IMR-90 (cell line): ENCODE measurements at regions not wholly inside any gene's neighbourhood (a gene's known extent, or its start where the extent isn't known, plus 50 kb on each side); places are given as distances from the start of the nearest gene placed in this dataset.

Source experiments
- ATAC-seq: fragments of 200-7000 bp; cut with Tn5 transposase; 2 replicates; pipeline ENCODE4 v1.9.1; 2020; ENCODE audit warnings: low read depth, mild to moderate bottlenecking, moderate library complexity
- BruUV-seq: library from RNA; stranded (reverse); fragments of 400-500 nt; replicated peaks from 2 replicates; lab custom pipeline; 2021; lab: Mats Ljungman, UMichigan
- CTCF ChIA-PET: fragments of 300-600 bp; formaldehyde crosslinking; extraction: SDS; loops from one replicate; lab custom pipeline; 2021; ENCODE audit warnings: antibody characterized with exemption; lab: Yijun Ruan, JAX
- POLR2A ChIA-PET: fragments of 300-600 bp; sonication (Branson Sonifier 250); formaldehyde crosslinking; loops from one replicate; lab custom pipeline; 2022; ENCODE audit warnings: antibody characterized with exemption; ENCODE audit not compliant: unreplicated experiment; lab: Charles Lee
- DNase-seq: peaks from one replicate; pipeline ENCODE4 v3.0.0; 2013
- H2AFZ ChIP-seq: replicated peaks from 2 replicates; pipeline ENCODE3; 2013; ENCODE audit warnings: low read length, mild to moderate bottlenecking; ENCODE audit not compliant: poor library complexity
- H2AK5ac ChIP-seq: 2 replicates; pipeline ENCODE4 v1.6.1; 2013; ENCODE audit warnings: low read depth, low read length, inconsistent platforms
- H2AK9ac ChIP-seq: replicated peaks from 2 replicates; pipeline ENCODE3; 2013; ENCODE audit warnings: mild to moderate bottlenecking, low read depth, low read length, moderate library complexity; ENCODE audit not compliant: poor library complexity
- H2BK120ac ChIP-seq: 2 replicates; pipeline ENCODE4 v1.6.1; 2013; ENCODE audit warnings: low read depth, low read length, inconsistent platforms
- H2BK15ac ChIP-seq: 3 replicates; pipeline ENCODE4 v1.6.1; 2013; ENCODE audit warnings: low read depth, low read length, inconsistent platforms
- H2BK20ac ChIP-seq: 2 replicates; pipeline ENCODE4 v1.6.1; 2013; ENCODE audit warnings: low read depth, mild to moderate bottlenecking, inconsistent platforms, low read length, moderate library complexity
- H2BK5ac ChIP-seq: 2 replicates; pipeline ENCODE4 v1.6.1; 2013; ENCODE audit warnings: mild to moderate bottlenecking, low read depth, low read length, inconsistent platforms; ENCODE audit not compliant: poor library complexity, severe bottlenecking
- H3K14ac ChIP-seq: replicated peaks from 2 replicates; pipeline ENCODE4 v1.6.1; 2013; ENCODE audit warnings: low read depth, low read length, inconsistent platforms
- H3K18ac ChIP-seq: 2 replicates; pipeline ENCODE4 v1.6.1; 2013; ENCODE audit warnings: low read depth, low read length, control low read depth
- H3K23ac ChIP-seq: 2 replicates; pipeline ENCODE4 v1.6.1; 2013; ENCODE audit warnings: low read depth, low read length, inconsistent platforms
- H3K27ac ChIP-seq: 2 replicates; pipeline ENCODE4 v1.5.1; 2013; ENCODE audit warnings: mild to moderate bottlenecking, control low read depth, low read length; ENCODE audit not compliant: insufficient read depth
- H3K27me3 ChIP-seq: 2 replicates; pipeline ENCODE4 v1.6.1; 2013; ENCODE audit warnings: low read length; ENCODE audit not compliant: control insufficient read depth, insufficient read depth
- H3K36me3 ChIP-seq: 2 replicates; pipeline ENCODE4 v1.6.1; 2013; ENCODE audit warnings: low read length, mixed read lengths; ENCODE audit not compliant: control insufficient read depth, insufficient read depth
- H3K4ac ChIP-seq: 2 replicates; pipeline ENCODE4 v1.6.1; 2013; ENCODE audit warnings: low read depth, low read length, inconsistent platforms
- H3K4me1 ChIP-seq: 2 replicates; pipeline ENCODE4 v1.6.1; 2013; ENCODE audit warnings: low read length, mixed read lengths; ENCODE audit not compliant: control insufficient read depth, insufficient read depth
- H3K4me2 ChIP-seq: 2 replicates; pipeline ENCODE4 v1.6.1; 2013; ENCODE audit warnings: low read depth, mild to moderate bottlenecking, control low read depth, low read length, moderate library complexity
- H3K4me3 ChIP-seq: 2 replicates; pipeline ENCODE4 v1.5.1; 2013; ENCODE audit warnings: low read depth, mild to moderate bottlenecking, control low read depth, low read length, moderate library complexity; ENCODE audit not compliant: insufficient read depth
- H3K56ac ChIP-seq: 2 replicates; pipeline ENCODE4 v1.6.1; 2013; ENCODE audit warnings: low read length, inconsistent platforms; ENCODE audit not compliant: insufficient read depth; ENCODE audit errors: extremely low read depth
- H3K79me1 ChIP-seq, 2 experiments: 2 replicates each; pipeline ENCODE4 v1.6.1; 2013; ENCODE audit warnings: low read length in 2 of 2, inconsistent platforms in 1 of 2, low read depth in 1 of 2
- H3K9ac ChIP-seq: 2 replicates; pipeline ENCODE4 v1.6.1; 2013; ENCODE audit warnings: low read depth, low read length, control low read depth
- H3K9me1 ChIP-seq: 2 replicates; pipeline ENCODE4 v1.6.1; 2013; ENCODE audit warnings: low read length, inconsistent platforms; ENCODE audit not compliant: insufficient read depth
- H3K9me3 ChIP-seq: 2 replicates; pipeline ENCODE4 v1.6.1; 2013; ENCODE audit warnings: low read length; ENCODE audit not compliant: control insufficient read depth, insufficient read depth
- H4K20me1 ChIP-seq: 2 replicates; pipeline ENCODE4 v1.6.1; 2013; ENCODE audit warnings: low read length, inconsistent platforms; ENCODE audit not compliant: insufficient read depth
- H4K5ac ChIP-seq: 2 replicates; pipeline ENCODE4 v1.6.1; 2013; ENCODE audit warnings: mild to moderate bottlenecking, low read depth, low read length, control low read depth
- H4K8ac ChIP-seq, 2 experiments: 2 replicates each; pipeline ENCODE4 v1.6.1; 2013; ENCODE audit warnings: low read depth in 2 of 2, low read length in 2 of 2, control low read depth in 1 of 2, inconsistent platforms in 1 of 2
- H4K91ac ChIP-seq: 2 replicates; pipeline ENCODE4 v1.6.1; 2013; ENCODE audit warnings: low read depth, low read length, inconsistent platforms; ENCODE audit not compliant: insufficient read depth
- BHLHE40 ChIP-seq: fragments of 150-350 bp; IDR thresholded peaks from 2 replicates; pipeline ENCODE4 v1.6.1; 2016; ENCODE audit warnings: mild to moderate bottlenecking, low read depth, low read length
- CEBPB ChIP-seq: IDR thresholded peaks from 2 replicates; pipeline ENCODE4 v1.6.1; 2012; ENCODE audit warnings: low read depth, low read length, improper control_type of control experiment
- CHD1 ChIP-seq: IDR thresholded peaks from 2 replicates; pipeline ENCODE4 v1.6.1; 2012; ENCODE audit warnings: low read depth, low read length, improper control_type of control experiment
- CTCF ChIP-seq: conservative IDR thresholded peaks from 2 replicates; pipeline ENCODE4 v1.5.1; 2012; ENCODE audit warnings: mild to moderate bottlenecking, low read depth, low read length, improper control_type of control experiment
- ELK1 ChIP-seq: fragments of 150-350 bp; IDR thresholded peaks from 2 replicates; pipeline ENCODE4 v1.6.1; 2016; ENCODE audit warnings: low read depth, mild to moderate bottlenecking, low read length, moderate library complexity, borderline replicate concordance
- FOS ChIP-seq: fragments of 150-350 bp; IDR thresholded peaks from 2 replicates; pipeline ENCODE4 v1.6.1; 2016; ENCODE audit warnings: low read depth, low read length
- MXI1 ChIP-seq: IDR thresholded peaks from 2 replicates; pipeline ENCODE4 v1.6.1; 2012; ENCODE audit warnings: low read depth, mild to moderate bottlenecking, low read length, moderate library complexity, borderline replicate concordance
- NFE2L2 ChIP-seq: fragments of 150-350 bp; IDR thresholded peaks from 2 replicates; pipeline ENCODE4 v1.6.1; 2016; ENCODE audit warnings: low read depth, mild to moderate bottlenecking, low read length
- POLR2A ChIP-seq: IDR thresholded peaks from 2 replicates; pipeline ENCODE4 v1.6.1; 2012; ENCODE audit warnings: mild to moderate bottlenecking, low read depth, low read length
- RAD21 ChIP-seq: IDR thresholded peaks from 2 replicates; pipeline ENCODE4 v1.6.1; 2012; ENCODE audit warnings: low read length, improper control_type of control experiment
- RCOR1 ChIP-seq: IDR thresholded peaks from 2 replicates; pipeline ENCODE4 v1.6.1; 2012; ENCODE audit warnings: mild to moderate bottlenecking, low read length, improper control_type of control experiment; ENCODE audit not compliant: insufficient replicate concordance
- RFX5 ChIP-seq: IDR thresholded peaks from 2 replicates; pipeline ENCODE4 v1.8.0; 2012; ENCODE audit warnings: low read depth, mild to moderate bottlenecking, low read length, moderate library complexity
- SMC3 ChIP-seq: fragments of 150-350 bp; IDR thresholded peaks from 2 replicates; pipeline ENCODE4 v1.6.1; 2016; ENCODE audit warnings: low read depth, mild to moderate bottlenecking, antibody characterized with exemption, low read length, moderate library complexity
- USF2 ChIP-seq: fragments of 150-350 bp; IDR thresholded peaks from 2 replicates; pipeline ENCODE4 v1.6.1; 2017; ENCODE audit warnings: mild to moderate bottlenecking, antibody characterized with exemption, low read length, low read depth
- WGBS, 2 experiments: methylation state at CpG; one replicate each; pipeline versions ENCODE4 v1.1.5 to v1.1.7; 2013; ENCODE audit warnings: missing lambda C conversion rate in 2 of 2; ENCODE audit not compliant: insufficient read length in 1 of 2; ENCODE audit errors: extremely low coverage in 2 of 2; 5-methylcytosine and 5-hydroxymethylcytosine counted together
- dilution Hi-C: fragments of 300-500 bp; cut with HindIII; formaldehyde crosslinking; loops from one replicate; pipeline ENCODE4 v1.14.3; 2018; ENCODE audit warnings: low sequenced_read_pairs; ENCODE audit not compliant: unreplicated experiment
- in situ Hi-C: fragments of 300-500 bp; cut with MboI; formaldehyde crosslinking; loops from 3 replicates; pipeline ENCODE4 v1.14.3; 2019; ENCODE audit warnings: low sequenced_read_pairs, inconsistent platforms, mixed read lengths
- intact Hi-C: fragments of 100-400 bp; cut with micrococcal nuclease; formaldehyde crosslinking; loops from 2 replicates; pipeline ENCODE4 v1.10.0; 2022

- no peak overlapping the region for H3K23ac ChIP-seq
- no peak overlapping the region for H3K4me2 ChIP-seq
- ATAC-seq, result no peak
- dilution Hi-C loops, result no loop called here
- TF ChIP-seq NFE2L2, result no peak
- no peak for TF ChIP-seq BHLHE40
- TF ChIP-seq POLR2A, result no peak
- no peak for TF ChIP-seq RAD21
- no peak for TF ChIP-seq FOS
- no peak for TF ChIP-seq CHD1
- TF ChIP-seq USF2, result no peak
- no peak for TF ChIP-seq RFX5
- no peak for TF ChIP-seq CEBPB
- no peak for TF ChIP-seq RCOR1
- no peak for TF ChIP-seq MXI1
- no peak for TF ChIP-seq CTCF
- TF ChIP-seq ELK1, result no peak
- no peak for TF ChIP-seq SMC3
- no peak overlapping the region for H2BK15ac ChIP-seq
- CTCF ChIA-PET, result no interaction called here
- H3K4me3 ChIP-seq, result no peak overlapping the region
- no peaks in the 10 kb centered on the region for H3K9me1 ChIP-seq
- POLR2A ChIA-PET, result no interaction called here
- H3K18ac ChIP-seq, result no peak overlapping the region
- no peak overlapping the region for H2BK20ac ChIP-seq
- no peaks in the 10 kb centered on the region for H3K9me3 ChIP-seq
- H2AK5ac ChIP-seq, result no peak overlapping the region
- H3K79me1 ChIP-seq, result no peaks in the 10 kb centered on the region
- no peak overlapping the region for H2AFZ ChIP-seq
- no peak overlapping the region for H3K4ac ChIP-seq
- no peaks in the 10 kb centered on the region for H3K27me3 ChIP-seq
- intact Hi-C loops, result no loop called here
- no peak for DNase-seq
- BruUV-seq, result no TSS peak
- H2AK9ac ChIP-seq, result no peak overlapping the region
- no peak overlapping the region for H3K9ac ChIP-seq
- WGBS, 2 experiments, result 60% methylated on average over 2 of the region's 7 CpGs; no CpG with 5 or more reads in 1 of the 2 experiments
- H3K36me3 ChIP-seq, result no peaks in the 10 kb centered on the region
- no peak overlapping the region for H4K91ac ChIP-seq
- H3K56ac ChIP-seq, result no peak overlapping the region
- no peak overlapping the region for H2BK120ac ChIP-seq
- H3K4me1 ChIP-seq, result no peaks in the 10 kb centered on the region
- no peak overlapping the region for H2BK5ac ChIP-seq
- no peak overlapping the region for H4K8ac ChIP-seq
- H3K14ac ChIP-seq, result no peak overlapping the region
- in situ Hi-C loops, result no loop called here
- no peaks in the 10 kb centered on the region for H4K20me1 ChIP-seq
- H4K5ac ChIP-seq, result no peak overlapping the region
- H3K27ac ChIP-seq, result no peak overlapping the region
Observed at GRCh38 chr1:30330644-30331043, 392.7 kb downstream of the MATN1 start.
